ENCODE measurements at regions not wholly inside any gene's neighbourhood (a gene's known extent, or its start where the extent isn't known, plus 50 kb on each side); places are given as distances from the start of the nearest gene placed in this dataset.

GRCh38 chr4:167492007-167492406, 257.7 kb upstream of the SPOCK3 start:
- no peak for DNase-seq

GRCh38 chr4:167509551-167509950, 275.3 kb upstream of the SPOCK3 start:
- no peak for DNase-seq

- no peak for DNase-seq
Measured at GRCh38 chr4:167524091-167524490, 289.8 kb upstream of the SPOCK3 start.

GRCh38 chr4:167537761-167538160, 303.5 kb upstream of the SPOCK3 start:
- DNase-seq, result no peak

- DNase-seq, result peak; percentile 32
Measured at GRCh38 chr4:167541286-167541685, 307.0 kb upstream of the SPOCK3 start.

- peak; percentile 54 for DNase-seq
Measured at GRCh38 chr4:167544391-167544790, 310.1 kb upstream of the SPOCK3 start.

GRCh38 chr4:167550021-167550420, 315.7 kb upstream of the SPOCK3 start:
- DNase-seq, result no peak

- peak; percentile 29 for DNase-seq
Measured at GRCh38 chr4:167555338-167556022, 321.2 kb upstream of the SPOCK3 start.

- DNase-seq, result no peak
Measured at GRCh38 chr4:167578906-167579305, 344.6 kb upstream of the SPOCK3 start.

GRCh38 chr4:167581449-167581965, 347.2 kb upstream of the SPOCK3 start:
- DNase-seq, result no peak

GRCh38 chr4:167587361-167587760, 353.1 kb upstream of the SPOCK3 start:
- no peak for DNase-seq

GRCh38 chr4:167595898-167596297, 361.6 kb upstream of the SPOCK3 start:
- peak; percentile 8 for DNase-seq

GRCh38 chr4:167602157-167602556, 367.9 kb upstream of the SPOCK3 start:
- no peak for DNase-seq

GRCh38 chr4:167606551-167606950, 372.3 kb upstream of the SPOCK3 start:
- no peak for DNase-seq

- no peak for DNase-seq
Measured at GRCh38 chr4:167613381-167613780, 379.1 kb upstream of the SPOCK3 start.

GRCh38 chr4:167614866-167615265, 380.6 kb upstream of the SPOCK3 start:
- peak; percentile 12 for DNase-seq

GRCh38 chr4:167616476-167616875, 382.2 kb upstream of the SPOCK3 start:
- peak; percentile 61 for DNase-seq

GRCh38 chr4:167622481-167623240, 388.4 kb upstream of the SPOCK3 start:
- DNase-seq, result peak; percentile 37

- DNase-seq, result no peak
Measured at GRCh38 chr4:167623241-167623572, 388.9 kb upstream of the SPOCK3 start.

- no peak for DNase-seq
Measured at GRCh38 chr4:167629272-167629671, 395.0 kb upstream of the SPOCK3 start.

GRCh38 chr4:167642250-167642649, 408.0 kb upstream of the SPOCK3 start:
- no peak for DNase-seq

- no peak for DNase-seq
Measured at GRCh38 chr4:167645358-167645757, 411.1 kb upstream of the SPOCK3 start.

GRCh38 chr4:167652267-167652666, 418.0 kb upstream of the SPOCK3 start:
- no peak for DNase-seq

- no peak for DNase-seq
Measured at GRCh38 chr4:167688660-167689142, 403.6 kb upstream of the ANXA10 start.

All from HCEC 1CT (cell line).